ENCODE measurements at regions not wholly inside any gene's neighbourhood (a gene's known extent, or its start where the extent isn't known, plus 50 kb on each side); places are given as distances from the start of the nearest gene placed in this dataset.

- Histone ChIP-seq H3K27me3 (ENCODE audit: control insufficient read depth, insufficient read depth, low read length) (no peaks in the 10 kb centered on the region), H3K4me3 (ENCODE audit: low read length) (no peak overlapping the region), H3K27ac (ENCODE audit: low read length) (no peak overlapping the region), H3K36me3 (ENCODE audit: control insufficient read depth, insufficient read depth, low read length) (no peaks in the 10 kb centered on the region), H3K4me1 (ENCODE audit: control insufficient read depth, insufficient read depth, low read length) (no peaks in the 10 kb centered on the region), H3K9me3 (ENCODE audit: control insufficient read depth, insufficient read depth, low read length) (no peaks in the 10 kb centered on the region)
- WGBS (ENCODE audit: insufficient coverage, insufficient read length): no CpG with 5 or more reads among the region's 5 CpGs
- DNase-seq (ENCODE audit: low read depth, low spot score): no peak
Measured at GRCh38 chr18:39784541-39784940, 2170.5 kb upstream of the PIK3C3 start.

GRCh38 chr18:39781565-39781964 lies 2173.5 kb upstream of the PIK3C3 start:
- WGBS (ENCODE audit: insufficient coverage, insufficient read length): no CpG with 5 or more reads among the region's 6 CpGs
- Histone ChIP-seq H3K4me1 (ENCODE audit: control insufficient read depth, insufficient read depth, low read length) (no peaks in the 10 kb centered on the region), H3K36me3 (ENCODE audit: control insufficient read depth, insufficient read depth, low read length) (no peaks in the 10 kb centered on the region), H3K9me3 (ENCODE audit: control insufficient read depth, insufficient read depth, low read length) (no peaks in the 10 kb centered on the region), H3K4me3 (ENCODE audit: low read length) (no peak overlapping the region), H3K27ac (ENCODE audit: low read length) (no peak overlapping the region), H3K27me3 (ENCODE audit: control insufficient read depth, insufficient read depth, low read length) (no peaks in the 10 kb centered on the region)
- DNase-seq (ENCODE audit: low read depth, low spot score): no peak

- H3K36me3 ChIP-seq (ENCODE audit: control insufficient read depth, insufficient read depth, low read length): no peaks in the 10 kb centered on the region
- H3K4me3 ChIP-seq (ENCODE audit: low read length): no peak overlapping the region
- H3K4me1 ChIP-seq (ENCODE audit: control insufficient read depth, insufficient read depth, low read length): no peaks in the 10 kb centered on the region
- no peak overlapping the region for H3K27ac ChIP-seq (ENCODE audit: low read length)
- DNase-seq (ENCODE audit: low read depth, low spot score): no peak
- H3K9me3 ChIP-seq (ENCODE audit: control insufficient read depth, insufficient read depth, low read length): no peaks in the 10 kb centered on the region
- no peaks in the 10 kb centered on the region for H3K27me3 ChIP-seq (ENCODE audit: control insufficient read depth, insufficient read depth, low read length)
- no CpG with 5 or more reads among the region's 4 CpGs for WGBS (ENCODE audit: insufficient coverage, insufficient read length)
Measured at GRCh38 chr18:39780774-39781173, 2174.3 kb upstream of the PIK3C3 start.

GRCh38 chr18:39779926-39780325 lies 2175.1 kb upstream of the PIK3C3 start:
- Histone ChIP-seq H3K36me3 (ENCODE audit: control insufficient read depth, insufficient read depth, low read length) (no peaks in the 10 kb centered on the region), H3K4me1 (ENCODE audit: control insufficient read depth, insufficient read depth, low read length) (no peaks in the 10 kb centered on the region), H3K9me3 (ENCODE audit: control insufficient read depth, insufficient read depth, low read length) (no peaks in the 10 kb centered on the region), H3K27me3 (ENCODE audit: control insufficient read depth, insufficient read depth, low read length) (no peaks in the 10 kb centered on the region), H3K27ac (ENCODE audit: low read length) (no peak overlapping the region), H3K4me3 (ENCODE audit: low read length) (no peak overlapping the region)
- no peak for DNase-seq (ENCODE audit: low read depth, low spot score)
- WGBS (ENCODE audit: insufficient coverage, insufficient read length): no CpG with 5 or more reads among the region's 2 CpGs

GRCh38 chr18:39776766-39777165 lies 2178.3 kb upstream of the PIK3C3 start:
- no peaks in the 10 kb centered on the region for H3K27me3 ChIP-seq (ENCODE audit: control insufficient read depth, insufficient read depth, low read length)
- no peak overlapping the region for H3K4me3 ChIP-seq (ENCODE audit: low read length)
- no peaks in the 10 kb centered on the region for H3K9me3 ChIP-seq (ENCODE audit: control insufficient read depth, insufficient read depth, low read length)
- no peak overlapping the region for H3K27ac ChIP-seq (ENCODE audit: low read length)
- no peak for DNase-seq (ENCODE audit: low read depth, low spot score)
- H3K36me3 ChIP-seq (ENCODE audit: control insufficient read depth, insufficient read depth, low read length): no peaks in the 10 kb centered on the region
- no peaks in the 10 kb centered on the region for H3K4me1 ChIP-seq (ENCODE audit: control insufficient read depth, insufficient read depth, low read length)

GRCh38 chr18:39774957-39775598 lies 2180.0 kb upstream of the PIK3C3 start:
- DNase-seq (ENCODE audit: low read depth, low spot score): no peak
- Histone ChIP-seq H3K27ac (ENCODE audit: low read length) (no peak overlapping the region), H3K4me3 (ENCODE audit: low read length) (no peak overlapping the region), H3K9me3 (ENCODE audit: control insufficient read depth, insufficient read depth, low read length) (no peaks in the 10 kb centered on the region), H3K36me3 (ENCODE audit: control insufficient read depth, insufficient read depth, low read length) (no peaks in the 10 kb centered on the region), H3K27me3 (ENCODE audit: control insufficient read depth, insufficient read depth, low read length) (no peaks in the 10 kb centered on the region), H3K4me1 (ENCODE audit: control insufficient read depth, insufficient read depth, low read length) (no peaks in the 10 kb centered on the region)
- no CpG with 5 or more reads among the region's 3 CpGs for WGBS (ENCODE audit: insufficient coverage, insufficient read length)

DNA sequence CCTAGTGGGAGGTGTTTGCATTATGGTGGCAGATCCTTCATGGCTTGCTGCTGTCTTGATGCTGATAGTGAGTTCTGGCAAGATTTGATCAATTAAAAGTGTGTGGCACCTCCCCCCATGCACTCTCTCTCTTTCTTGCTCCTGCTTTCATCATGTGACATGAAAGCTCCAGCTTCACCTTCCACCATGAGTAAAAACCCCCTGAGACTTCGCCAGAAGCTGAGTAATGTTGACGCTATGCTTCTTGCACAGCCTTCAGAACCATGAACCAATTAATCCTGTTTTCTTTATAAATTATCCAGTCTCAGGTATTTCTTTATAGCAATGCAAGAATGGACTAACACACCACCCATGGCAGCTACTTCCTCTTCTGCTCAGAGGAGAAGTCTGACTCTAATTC lies 2181.4 kb upstream of the PIK3C3 start:
- no peaks in the 10 kb centered on the region for H3K27me3 ChIP-seq (ENCODE audit: control insufficient read depth, insufficient read depth, low read length)
- no peak for DNase-seq (ENCODE audit: low read depth, low spot score)
- no peak overlapping the region for H3K27ac ChIP-seq (ENCODE audit: low read length)
- no CpG with 5 or more reads among the region's 2 CpGs for WGBS (ENCODE audit: insufficient coverage, insufficient read length)
- H3K4me3 ChIP-seq (ENCODE audit: low read length): no peak overlapping the region
- no peaks in the 10 kb centered on the region for H3K4me1 ChIP-seq (ENCODE audit: control insufficient read depth, insufficient read depth, low read length)
- H3K9me3 ChIP-seq (ENCODE audit: control insufficient read depth, insufficient read depth, low read length): no peaks in the 10 kb centered on the region
- no peaks in the 10 kb centered on the region for H3K36me3 ChIP-seq (ENCODE audit: control insufficient read depth, insufficient read depth, low read length)

- WGBS (ENCODE audit: insufficient coverage, insufficient read length): no CpG with 5 or more reads among the region's 1 CpG
- Histone ChIP-seq H3K4me3 (ENCODE audit: low read length) (no peak overlapping the region), H3K27me3 (ENCODE audit: control insufficient read depth, insufficient read depth, low read length) (no peaks in the 10 kb centered on the region), H3K4me1 (ENCODE audit: control insufficient read depth, insufficient read depth, low read length) (no peaks in the 10 kb centered on the region), H3K36me3 (ENCODE audit: control insufficient read depth, insufficient read depth, low read length) (no peaks in the 10 kb centered on the region), H3K27ac (ENCODE audit: low read length) (no peak overlapping the region), H3K9me3 (ENCODE audit: control insufficient read depth, insufficient read depth, low read length) (no peaks in the 10 kb centered on the region)
- DNase-seq (ENCODE audit: low read depth, low spot score): no peak
Measured at GRCh38 chr18:39772155-39772919, 2182.7 kb upstream of the PIK3C3 start.

- Histone ChIP-seq H3K9me3 (ENCODE audit: control insufficient read depth, insufficient read depth, low read length) (no peaks in the 10 kb centered on the region), H3K27ac (ENCODE audit: low read length) (no peak overlapping the region), H3K36me3 (ENCODE audit: control insufficient read depth, insufficient read depth, low read length) (no peaks in the 10 kb centered on the region), H3K4me3 (ENCODE audit: low read length) (no peak overlapping the region), H3K27me3 (ENCODE audit: control insufficient read depth, insufficient read depth, low read length) (no peaks in the 10 kb centered on the region), H3K4me1 (ENCODE audit: control insufficient read depth, insufficient read depth, low read length) (no peaks in the 10 kb centered on the region)
- no peak for DNase-seq (ENCODE audit: low read depth, low spot score)
- WGBS (ENCODE audit: insufficient coverage, insufficient read length): no CpG with 5 or more reads among the region's 1 CpG
Measured at GRCh38 chr18:39770399-39770798, 2184.6 kb upstream of the PIK3C3 start.

DNA sequence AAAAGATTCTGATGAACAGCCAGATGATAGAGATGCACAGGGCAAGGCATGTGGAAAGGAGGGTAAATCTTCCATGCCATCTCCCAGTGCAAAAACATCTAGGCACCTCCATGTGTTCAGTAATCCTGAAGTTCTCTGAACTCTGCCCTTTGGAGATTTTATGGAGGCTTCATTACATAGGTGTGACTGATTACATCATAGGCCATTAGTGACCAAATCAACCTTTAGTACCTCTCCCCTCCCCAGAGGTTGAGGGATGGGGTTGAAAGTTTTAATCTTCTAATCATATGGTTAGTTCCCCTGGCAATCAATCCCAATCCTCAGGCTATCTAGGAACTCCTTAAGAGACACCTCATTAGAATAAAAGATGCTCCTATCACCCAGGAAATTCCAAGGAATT lies 2190.2 kb upstream of the PIK3C3 start:
- Histone ChIP-seq H3K4me3 (ENCODE audit: low read length) (no peak overlapping the region), H3K27ac (ENCODE audit: low read length) (no peak overlapping the region), H3K4me1 (ENCODE audit: control insufficient read depth, insufficient read depth, low read length) (no peaks in the 10 kb centered on the region; the same call in 1 of the 2 replicates), H3K27me3 (ENCODE audit: control insufficient read depth, insufficient read depth, low read length) (no peaks in the 10 kb centered on the region), H3K9me3 (ENCODE audit: control insufficient read depth, insufficient read depth, low read length) (no peaks in the 10 kb centered on the region), H3K36me3 (ENCODE audit: control insufficient read depth, insufficient read depth, low read length) (no peaks in the 10 kb centered on the region)
- no peak for DNase-seq (ENCODE audit: low read depth, low spot score)

- H3K4me3 ChIP-seq (ENCODE audit: low read length): no peak overlapping the region
- no peaks in the 10 kb centered on the region for H3K36me3 ChIP-seq (ENCODE audit: control insufficient read depth, insufficient read depth, low read length)
- H3K9me3 ChIP-seq (ENCODE audit: control insufficient read depth, insufficient read depth, low read length): no peaks in the 10 kb centered on the region
- DNase-seq (ENCODE audit: low read depth, low spot score): no peak
- H3K4me1 ChIP-seq (ENCODE audit: control insufficient read depth, insufficient read depth, low read length): no peaks in the 10 kb centered on the region; the same call in 1 of the 2 replicates
- H3K27me3 ChIP-seq (ENCODE audit: control insufficient read depth, insufficient read depth, low read length): no peaks in the 10 kb centered on the region
- H3K27ac ChIP-seq (ENCODE audit: low read length): no peak overlapping the region
- WGBS (ENCODE audit: insufficient coverage, insufficient read length): no CpG with 5 or more reads among the region's 1 CpG
Measured at GRCh38 chr18:39761273-39761672, 2193.8 kb upstream of the PIK3C3 start.
